H9 (cell line): ENCODE measurements at regions not wholly inside any gene's neighbourhood (a gene's known extent, or its start where the extent isn't known, plus 50 kb on each side); places are given as distances from the start of the nearest gene placed in this dataset.

ENCODE experiments used
- DNase-seq: peaks from one replicate; pipeline ENCODE4 v3.0.0-alpha.2; 2017
- H2AFZ ChIP-seq: one replicate; pipeline ENCODE4 v1.6.1; 2013; ENCODE audit warnings: mild to moderate bottlenecking, low read length, control low read depth, moderate library complexity
- H2AK5ac ChIP-seq: 2 replicates; pipeline ENCODE4 v1.6.1; 2013; ENCODE audit warnings: low read length, control low read depth, mixed read lengths; ENCODE audit not compliant: insufficient read length
- H2BK120ac ChIP-seq: one replicate; pipeline ENCODE4 v1.6.1; 2013; ENCODE audit warnings: low read depth, mild to moderate bottlenecking, low read length, control low read depth, inconsistent platforms; ENCODE audit not compliant: poor library complexity, severe bottlenecking
- H2BK12ac ChIP-seq: 2 replicates; pipeline ENCODE4 v1.6.1; 2013; ENCODE audit warnings: low read length, control low read depth, mixed read lengths, low read depth; ENCODE audit not compliant: insufficient read length
- H2BK15ac ChIP-seq: 2 replicates; pipeline ENCODE4 v1.6.1; 2013; ENCODE audit warnings: low read depth, low read length, control low read depth
- H2BK20ac ChIP-seq: one replicate; pipeline ENCODE4 v1.6.1; 2013; ENCODE audit warnings: low read depth, mild to moderate bottlenecking, low read length, control low read depth, inconsistent platforms; ENCODE audit not compliant: poor library complexity, severe bottlenecking
- H2BK5ac ChIP-seq: 2 replicates; pipeline ENCODE4 v1.6.1; 2013; ENCODE audit warnings: low read length, control low read depth, mixed read lengths; ENCODE audit not compliant: insufficient read length
- H3K14ac ChIP-seq: 2 replicates; pipeline ENCODE4 v1.6.1; 2013; ENCODE audit warnings: low read length, control low read depth; ENCODE audit not compliant: insufficient read depth
- H3K18ac ChIP-seq: 2 replicates; pipeline ENCODE4 v1.6.1; 2013; ENCODE audit warnings: low read depth, mild to moderate bottlenecking, mixed read lengths, low read length, control low read depth; ENCODE audit not compliant: insufficient read length
- H3K23ac ChIP-seq: 2 replicates; pipeline ENCODE4 v1.6.1; 2013; ENCODE audit warnings: low read length, control low read depth, mixed read lengths, low read depth; ENCODE audit not compliant: insufficient read length
- H3K23me2 ChIP-seq: 2 replicates; pipeline ENCODE4 v1.6.1; 2013; ENCODE audit warnings: low read depth, mild to moderate bottlenecking, mixed read lengths, low read length, control low read depth; ENCODE audit not compliant: insufficient read length, poor library complexity, severe bottlenecking
- H3K27ac ChIP-seq: 2 replicates; pipeline ENCODE4 v1.5.1; 2013; ENCODE audit warnings: low read length, control low read depth, mixed read lengths, low read depth; ENCODE audit not compliant: insufficient read length
- H3K27me3 ChIP-seq: 2 replicates; pipeline ENCODE4 v1.6.1; 2013; ENCODE audit warnings: low read length, control low read depth, inconsistent platforms; ENCODE audit not compliant: insufficient read depth
- H3K4ac ChIP-seq: 2 replicates; pipeline ENCODE4 v1.6.1; 2013; ENCODE audit warnings: low read depth, mild to moderate bottlenecking, control low read depth, inconsistent platforms, low read length, moderate library complexity
- H3K4me1 ChIP-seq: 2 replicates; pipeline ENCODE4 v1.6.1; 2013; ENCODE audit warnings: low read length, control low read depth, inconsistent platforms; ENCODE audit not compliant: insufficient read depth
- H3K4me2 ChIP-seq: 2 replicates; pipeline ENCODE4 v1.6.1; 2013; ENCODE audit warnings: low read length, control low read depth, mixed read lengths; ENCODE audit not compliant: insufficient read length, insufficient read depth
- H3K56ac ChIP-seq: 2 replicates; pipeline ENCODE4 v1.6.1; 2013; ENCODE audit warnings: low read depth, mild to moderate bottlenecking, mixed read lengths, low read length, control low read depth; ENCODE audit not compliant: insufficient read length
- H3K79me1 ChIP-seq: 2 replicates; pipeline ENCODE4 v1.6.1; 2013; ENCODE audit warnings: low read depth, mild to moderate bottlenecking, moderate library complexity, low read length, control low read depth, inconsistent platforms; ENCODE audit not compliant: insufficient read depth, poor library complexity, severe bottlenecking
- H3K79me2 ChIP-seq: 2 replicates; pipeline ENCODE4 v1.6.1; 2013; ENCODE audit warnings: low read length, control low read depth, inconsistent platforms; ENCODE audit not compliant: insufficient read depth
- H3K9ac ChIP-seq: 2 replicates; pipeline ENCODE4 v1.6.1; 2013; ENCODE audit warnings: low read length, control low read depth, mixed read lengths; ENCODE audit not compliant: insufficient read length; ENCODE audit errors: extremely low read depth
- H3K9me3 ChIP-seq: one replicate; pipeline ENCODE4 v1.6.1; 2013; ENCODE audit warnings: low read depth, low read length, inconsistent platforms; ENCODE audit not compliant: control insufficient read depth
- H3T11ph ChIP-seq: one replicate; pipeline ENCODE4 v1.6.1; 2013; ENCODE audit warnings: mild to moderate bottlenecking, low read length, control low read depth, inconsistent platforms
- H4K20me1 ChIP-seq: one replicate; pipeline ENCODE4 v1.6.1; 2013; ENCODE audit not compliant: control insufficient read depth, insufficient read length, insufficient read depth
- H4K5ac ChIP-seq: 2 replicates; pipeline ENCODE4 v1.6.1; 2013; ENCODE audit warnings: low read depth, mild to moderate bottlenecking, mixed read lengths, low read length, control low read depth; ENCODE audit not compliant: insufficient read length
- H4K8ac ChIP-seq: replicated peaks from 2 replicates; pipeline ENCODE4 v1.6.1; 2013; ENCODE audit warnings: low read length, control low read depth, mixed read lengths, low read depth; ENCODE audit not compliant: insufficient read length
- H4K91ac ChIP-seq: 2 replicates; pipeline ENCODE4 v1.6.1; 2013; ENCODE audit warnings: low read depth, mild to moderate bottlenecking, moderate library complexity, mixed read lengths, low read length, control low read depth; ENCODE audit not compliant: insufficient read length
- H3K27ac Mint-ChIP-seq, 3 experiments: 2 replicates in 2 of 3; 3 replicates in 1 of 3; pipeline ENCODE4 v1.8.0; 2020 to 2021; ENCODE audit warnings: mixed read lengths in 3 of 3, mild to moderate bottlenecking in 1 of 3, moderate library complexity in 1 of 3
- H3K27me3 Mint-ChIP-seq: 2 replicates; pipeline ENCODE4 v1.8.0; 2021; ENCODE audit warnings: low read depth, mild to moderate bottlenecking, moderate library complexity, mixed read lengths
- H3K36me3 Mint-ChIP-seq, 3 experiments: 2 replicates in 2 of 3; 3 replicates in 1 of 3; pipeline ENCODE4 v1.8.0; 2020 to 2021; ENCODE audit warnings: low read depth in 3 of 3, mixed read lengths in 3 of 3; ENCODE audit not compliant: insufficient read depth in 1 of 3
- H3K4me1 Mint-ChIP-seq, 2 experiments: 2 replicates each; pipeline ENCODE4 v1.8.0; 2020; ENCODE audit warnings: mixed read lengths in 2 of 2
- H3K4me3 Mint-ChIP-seq, 2 experiments: 2 replicates in 1 of 2; 3 replicates in 1 of 2; pipeline ENCODE4 v1.8.0; 2020 to 2021; ENCODE audit warnings: mild to moderate bottlenecking in 2 of 2, mixed read lengths in 2 of 2, moderate library complexity in 1 of 2
- H3K9me3 Mint-ChIP-seq, 2 experiments: 2 replicates in 1 of 2; 3 replicates in 1 of 2; pipeline ENCODE4 v1.8.0; 2020; ENCODE audit warnings: mild to moderate bottlenecking in 2 of 2, mixed read lengths in 2 of 2, moderate library complexity in 1 of 2
- CTCF ChIP-seq: fragments of 200-600 bp; sonication (generic); conservative IDR thresholded peaks from 3 replicates; pipeline ENCODE4 v1.8.0; 2021; ENCODE audit warnings: antibody characterized with exemption, mild to moderate bottlenecking
- WGBS: extraction: QIAGEN DNeasy Blood & Tissue Kit; methylation state at CpG from one replicate; pipeline ENCODE4 v1.1.7; 2013; ENCODE audit warnings: missing lambda C conversion rate, low lambda C conversion rate, mixed read lengths; ENCODE audit not compliant: insufficient read length; ENCODE audit errors: extremely low coverage; 5-methylcytosine and 5-hydroxymethylcytosine counted together

DNA sequence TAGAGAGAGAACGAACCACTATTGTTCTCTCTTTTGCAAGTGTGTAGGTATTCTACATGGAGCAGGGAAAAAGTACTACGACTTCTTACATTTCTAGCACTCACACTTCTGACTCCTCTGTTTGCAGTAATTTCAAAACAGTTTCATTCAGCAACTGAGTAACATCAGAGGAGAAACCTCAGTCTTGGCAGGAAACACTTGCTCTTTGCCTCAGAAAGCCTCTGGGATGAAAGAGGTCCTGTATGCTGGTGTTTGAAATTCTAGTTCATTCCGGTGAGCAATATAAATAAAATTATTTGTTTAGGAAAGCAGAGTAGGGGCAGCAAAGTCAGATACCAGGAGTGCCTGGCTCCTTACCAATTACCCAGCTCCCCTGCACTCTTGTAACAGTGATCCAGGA, 595.5 kb downstream of the TBC1D4 start:
- Histone ChIP-seq H3K79me2 (no peaks in the 10 kb centered on the region), H4K8ac (no peak overlapping the region), H2BK15ac (no peak overlapping the region), H3K9ac (no peak overlapping the region), H4K91ac (no peak overlapping the region), H3T11ph (no peak overlapping the region), H2AFZ (no peak overlapping the region), H3K4me2 (no peak overlapping the region), H2BK20ac (no peak overlapping the region), H2BK12ac (no peak overlapping the region), H3K18ac (no peak overlapping the region), H4K5ac (no peak overlapping the region), H3K27me3 (no peaks in the 10 kb centered on the region), H3K14ac (no peak overlapping the region), H2AK5ac (no peak overlapping the region), H3K23ac (no peak overlapping the region), H3K79me1 (no peaks in the 10 kb centered on the region), H3K56ac (no peak overlapping the region), H4K20me1 (no peaks in the 10 kb centered on the region), H3K4me1 (no peaks in the 10 kb centered on the region), H3K27ac (no peak overlapping the region), H3K4ac (no peak overlapping the region), H2BK5ac (no peak overlapping the region), H3K9me3 (no peaks in the 10 kb centered on the region), H2BK120ac (no peak overlapping the region), H3K23me2 (no peaks in the 10 kb centered on the region)
- no CpG with 5 or more reads among the region's 3 CpGs for WGBS
- Mint-ChIP-seq H3K4me3 (no peak overlapping the region), H3K27ac (no peak overlapping the region), H3K36me3 (no peaks in the 10 kb centered on the region), H3K27me3 (no peaks in the 10 kb centered on the region), H3K9me3 (no peaks in the 10 kb centered on the region), H3K4me1 (no peaks in the 10 kb centered on the region)
- TF ChIP-seq CTCF, result no peak
- DNase-seq, result no peak
